HEK293 (cell line): ENCODE measurements at regions not wholly inside any gene's neighbourhood (a gene's known extent, or its start where the extent isn't known, plus 50 kb on each side); places are given as distances from the start of the nearest gene placed in this dataset.
"Not testable (repeated sequence)": the region's sequence is repeated elsewhere in the genome, so short reads cannot be mapped to it uniquely, and the experiment has no call there.

Experiments
- CTCF ChIA-PET: fragments of 350-600 bp; formaldehyde crosslinking; extraction: SDS; loops from one replicate; lab custom pipeline; 2021; ENCODE audit warnings: antibody characterized with exemption; lab: Yijun Ruan, JAX
- POLR2A ChIA-PET: fragments of 300-600 bp; formaldehyde crosslinking; extraction: SDS; loops from one replicate; lab custom pipeline; 2020; ENCODE audit warnings: antibody characterized with exemption, inconsistent platforms; lab: Yijun Ruan, JAX
- H3K27ac ChIP-seq: fragments of 200-500 bp; sonication (Bioruptor generic); 2 replicates; pipeline ENCODE4 v1.5.1; 2014; ENCODE audit warnings: low read depth, low read length, control low read depth, inconsistent platforms; ENCODE audit errors: extremely low read depth
- H3K36me3 ChIP-seq, 2 experiments: fragments of 200-500 bp in 1 of 2; sonication (Bioruptor generic) in 1 of 2; 1 replicate in 1 of 2; 2 replicates in 1 of 2; pipeline ENCODE4 v1.5.1; 2014 to 2017; ENCODE audit warnings: inconsistent platforms in 2 of 2, low read length in 2 of 2; ENCODE audit not compliant: control insufficient read depth in 2 of 2, insufficient read depth in 1 of 2
- H3K4me1 ChIP-seq: fragments of 200-500 bp; sonication (Bioruptor generic); 2 replicates; pipeline ENCODE4 v1.5.1; 2014; ENCODE audit warnings: mild to moderate bottlenecking, low read length, inconsistent platforms; ENCODE audit not compliant: control insufficient read depth, insufficient read depth
- H3K4me3 ChIP-seq: 2 replicates; pipeline ENCODE4 v1.5.1; 2011; ENCODE audit warnings: low read depth, mild to moderate bottlenecking, control low read depth, low read length, moderate library complexity
- H3K9me3 ChIP-seq: fragments of 200-500 bp; sonication (Bioruptor generic); 2 replicates; pipeline ENCODE4 v1.5.1; 2014; ENCODE audit warnings: low read depth, low read length, inconsistent platforms; ENCODE audit not compliant: control insufficient read depth, insufficient read depth
- AEBP2 ChIP-seq: fragments of 450-650 bp; formaldehyde crosslinking; IDR thresholded peaks from 2 replicates; pipeline ENCODE4 v1.5.1; 2016; ENCODE audit warnings: missing biosample characterization, missing genetic modification characterization, borderline replicate concordance
- KLF8 ChIP-seq: fragments of 450-650 bp; formaldehyde crosslinking; IDR thresholded peaks from 2 replicates; pipeline ENCODE4 v1.5.1; 2016; ENCODE audit warnings: missing biosample characterization, missing genetic modification characterization
- PRDM6 ChIP-seq: fragments of 450-650 bp; formaldehyde crosslinking; IDR thresholded peaks from 2 replicates; pipeline ENCODE4 v1.5.1; 2017; ENCODE audit warnings: missing biosample characterization, missing genetic modification characterization
- SETDB1 ChIP-seq: IDR thresholded peaks from one replicate; pipeline ENCODE4 v1.6.1; 2017; ENCODE audit warnings: mild to moderate bottlenecking, low read length, moderate library complexity, mixed read lengths; ENCODE audit not compliant: insufficient read length
- TRIM28 ChIP-seq: IDR thresholded peaks from 2 replicates; pipeline ENCODE4 v1.6.1; 2011; ENCODE audit warnings: low read length, control low read depth, borderline replicate concordance
- YY2 ChIP-seq: fragments of 450-650 bp; formaldehyde crosslinking; IDR thresholded peaks from 2 replicates; pipeline ENCODE4 v1.5.1; 2016; ENCODE audit warnings: missing biosample characterization, missing genetic modification characterization
- ZBTB21 ChIP-seq: fragments of 450-650 bp; formaldehyde crosslinking; IDR thresholded peaks from 2 replicates; pipeline ENCODE4 v1.5.1; 2017; ENCODE audit warnings: missing biosample characterization, missing genetic modification characterization
- ZBTB26 ChIP-seq: fragments of 450-650 bp; formaldehyde crosslinking; optimal IDR thresholded peaks from 2 replicates; pipeline ENCODE3; 2016; ENCODE audit warnings: missing biosample characterization, mild to moderate bottlenecking, missing genetic modification characterization
- ZNF174 ChIP-seq: fragments of 450-650 bp; formaldehyde crosslinking; IDR thresholded peaks from 2 replicates; pipeline ENCODE4 v1.5.0; 2017; ENCODE audit warnings: missing biosample characterization, mild to moderate bottlenecking, missing genetic modification characterization
- ZNF175 ChIP-seq: fragments of 450-650 bp; formaldehyde crosslinking; IDR thresholded peaks from 2 replicates; pipeline ENCODE4 v1.5.1; 2016; ENCODE audit warnings: missing biosample characterization, missing genetic modification characterization
- ZNF274 ChIP-seq, 2 experiments: fragments of 200-500 bp in 1 of 2; fragments of 450-650 bp in 1 of 2; sonication (Bioruptor generic) in 1 of 2; formaldehyde crosslinking in 1 of 2; IDR thresholded peaks; 2 replicates each; pipeline versions ENCODE4 v1.5.1 to v1.6.1; 2014 to 2016; ENCODE audit warnings: borderline replicate concordance in 1 of 2, inconsistent platforms in 1 of 2, low read length in 1 of 2, missing biosample characterization in 1 of 2, missing genetic modification characterization in 1 of 2
- ZNF394 ChIP-seq: fragments of 450-650 bp; formaldehyde crosslinking; IDR thresholded peaks from 2 replicates; pipeline ENCODE4 v1.5.1; 2016; ENCODE audit warnings: missing biosample characterization, missing genetic modification characterization, mild to moderate bottlenecking, moderate library complexity, borderline replicate concordance
- ZNF423 ChIP-seq: fragments of 450-650 bp; formaldehyde crosslinking; IDR thresholded peaks from 2 replicates; pipeline ENCODE4 v1.5.1; 2016; ENCODE audit warnings: missing biosample characterization, missing genetic modification characterization
- ZNF449 ChIP-seq: fragments of 450-650 bp; formaldehyde crosslinking; IDR thresholded peaks from 2 replicates; pipeline ENCODE4 v1.5.1; 2017; ENCODE audit warnings: missing biosample characterization, mild to moderate bottlenecking, missing genetic modification characterization, moderate library complexity
- ZNF473 ChIP-seq: fragments of 450-650 bp; formaldehyde crosslinking; IDR thresholded peaks from 2 replicates; pipeline ENCODE4 v1.5.1; 2017; ENCODE audit warnings: missing biosample characterization, missing genetic modification characterization
- ZNF488 ChIP-seq: fragments of 450-650 bp; formaldehyde crosslinking; IDR thresholded peaks from 2 replicates; pipeline ENCODE4 v1.5.1; 2016; ENCODE audit warnings: missing biosample characterization, missing genetic modification characterization
- ZNF571 ChIP-seq: fragments of 450-650 bp; formaldehyde crosslinking; IDR thresholded peaks from 2 replicates; pipeline ENCODE4 v1.5.0; 2017; ENCODE audit warnings: missing biosample characterization, missing genetic modification characterization
- ZNF596 ChIP-seq: fragments of 450-650 bp; IDR thresholded peaks from 2 replicates; pipeline ENCODE4 v1.5.0; 2018; ENCODE audit warnings: missing biosample characterization, mild to moderate bottlenecking, missing genetic modification characterization, moderate library complexity
- ZNF677 ChIP-seq: fragments of 450-650 bp; IDR thresholded peaks from 2 replicates; pipeline ENCODE4 v1.5.0; 2018; ENCODE audit warnings: missing biosample characterization, mild to moderate bottlenecking, missing genetic modification characterization, moderate library complexity
- ZNF776 ChIP-seq: fragments of 450-650 bp; formaldehyde crosslinking; IDR thresholded peaks from 2 replicates; pipeline ENCODE4 v1.5.0; 2017; ENCODE audit warnings: missing biosample characterization, missing genetic modification characterization, borderline replicate concordance
- ZNF792 ChIP-seq: fragments of 450-650 bp; formaldehyde crosslinking; IDR thresholded peaks from 2 replicates; pipeline ENCODE4 v1.5.1; 2016; ENCODE audit warnings: missing biosample characterization, missing genetic modification characterization
- ZSCAN30 ChIP-seq: fragments of 450-650 bp; IDR thresholded peaks from 2 replicates; pipeline ENCODE4 v1.5.1; 2018; ENCODE audit warnings: missing biosample characterization, mild to moderate bottlenecking, missing genetic modification characterization, moderate library complexity

- Histone ChIP-seq H3K4me1 (no peaks in the 10 kb centered on the region), H3K27ac (no peak overlapping the region)
- CTCF ChIA-PET = no interaction called here
- TF ChIP-seq PRDM6 (tag by site-specific recombination) (no peak), SETDB1 (peak; percentile 83), TRIM28 (peak; percentile 75; the same call in 1 of the 2 replicates)
- TF ChIP-seq, all 188 proteins: peak for 2
- no peak overlapping the region for H3K4me3 ChIP-seq
- POLR2A ChIA-PET = no interaction called here
- no peaks in the 10 kb centered on the region for H3K36me3 ChIP-seq
- H3K9me3 ChIP-seq = no peaks in the 10 kb centered on the region
Measured at GRCh38 chr12:70008944-70009343, 183.9 kb downstream of the MYRFL start.

GRCh38 chr12:70011353-70011752, 186.3 kb downstream of the MYRFL start:
- H3K9me3 ChIP-seq = no peaks in the 10 kb centered on the region
- no peak overlapping the region for H3K27ac ChIP-seq
- no peaks in the 10 kb centered on the region for H3K4me1 ChIP-seq
- POLR2A ChIA-PET = no interaction called here
- H3K4me3 ChIP-seq = no peak overlapping the region
- peak; percentile 49; the same call in 1 of the 2 replicates for TF ChIP-seq ZNF596 (tag by site-specific recombination)
- no peak for TF ChIP-seq KLF8 (tag by site-specific recombination)
- CTCF ChIA-PET = no interaction called here
- H3K36me3 ChIP-seq = no peaks in the 10 kb centered on the region

GRCh38 chr12:70013016-70013415, 188.0 kb downstream of the MYRFL start:
- H3K4me1 ChIP-seq, H3K27ac ChIP-seq, POLR2A ChIA-PET, CTCF ChIA-PET, H3K9me3 ChIP-seq, H3K4me3 ChIP-seq, H3K36me3 ChIP-seq: not testable (repeated sequence)
- TF ChIP-seq ZBTB26 = peak; percentile 20

GRCh38 chr12:70028515-70028914, 203.5 kb downstream of the MYRFL start:
- no peak overlapping the region for H3K4me3 ChIP-seq
- ChIA-PET POLR2A (no interaction called here), CTCF (no interaction called here)
- no peaks in the 10 kb centered on the region for H3K9me3 ChIP-seq
- H3K4me1 ChIP-seq = no peaks in the 10 kb centered on the region
- no peak for TF ChIP-seq ZNF488 (tag by site-specific recombination)
- TF ChIP-seq ZNF174 = no peak
- no peak for TF ChIP-seq ZNF394 (tag by site-specific recombination)
- no peak for TF ChIP-seq ZNF677 (tag by site-specific recombination)
- no peak for TF ChIP-seq ZNF792
- no peak for TF ChIP-seq ZSCAN30
- TF ChIP-seq ZNF449 (tag by site-specific recombination) = no peak
- TF ChIP-seq ZNF274 (IDR thresholded peaks at IDR 0.05; ENCODE audit: low read length) = no peak
- TF ChIP-seq ZNF274 (tag by site-specific recombination; IDR thresholded peaks at IDR 0.05; ENCODE audit: borderline replicate concordance) = no peak
- no peak for TF ChIP-seq ZNF175 (tag by site-specific recombination)
- TF ChIP-seq ZNF423 (tag by site-specific recombination) = no peak
- TF ChIP-seq AEBP2 (tag by site-specific recombination) = no peak
- TF ChIP-seq ZNF473 = no peak
- TF ChIP-seq ZNF776 (tag by site-specific recombination) = no peak
- TF ChIP-seq SETDB1 = no peak
- no peak for TF ChIP-seq YY2 (tag by site-specific recombination)
- TF ChIP-seq ZBTB21 = no peak
- no peak for TF ChIP-seq ZNF571 (tag by site-specific recombination)
- no peaks in the 10 kb centered on the region for H3K36me3 ChIP-seq
- no peak overlapping the region for H3K27ac ChIP-seq
